ENCODE measurements at regions not wholly inside any gene's neighbourhood (a gene's known extent, or its start where the extent isn't known, plus 50 kb on each side); places are given as distances from the start of the nearest gene placed in this dataset.

- POLR2A ChIA-PET: no interaction called here
- H3K4me3 ChIP-seq (ENCODE audit: low read depth in 2 of 2, low read length in 1 of 2): no peak overlapping the region
- CTCF ChIA-PET: no interaction called here
- WGBS (ENCODE audit: low lambda C conversion rate): 38% methylated on average over 16 of the region's 41 CpGs
- DNase-seq: peak; percentile 22
- H3K27ac ChIP-seq (ENCODE audit: low read depth in 2 of 2, low read length in 1 of 2): no peak overlapping the region
- H3K79me2 ChIP-seq (ENCODE audit: insufficient read depth): no peaks in the 10 kb centered on the region
- TF ChIP-seq POLR2AphosphoS5 (IDR thresholded peaks at IDR 0.05; ENCODE audit: low read depth, low read length) (no peak), MXI1 (IDR thresholded peaks at IDR 0.05; ENCODE audit: low read depth, low read length) (no peak), FOXM1 (IDR thresholded peaks at IDR 0.05; ENCODE audit: low read depth) (no peak), ELF1 (IDR thresholded peaks at IDR 0.05) (no peak), RAD21 (IDR thresholded peaks at IDR 0.05; ENCODE audit: low read length) (no peak), TCF12 (IDR thresholded peaks at IDR 0.05) (no peak), TEAD4 (IDR thresholded peaks at IDR 0.05; ENCODE audit: borderline replicate concordance, insufficient read depth) (no peak), USF2 (IDR thresholded peaks at IDR 0.05; ENCODE audit: borderline replicate concordance, low read depth, low read length) (no peak), FOXJ3 (CRISPR knock-in tag; IDR thresholded peaks at IDR 0.05) (no peak), EP300 (IDR thresholded peaks at IDR 0.05; ENCODE audit: borderline replicate concordance in 1 of 2, low read depth in 1 of 2, low read length in 1 of 2) (no peak), REST (IDR thresholded peaks at IDR 0.05; ENCODE audit: low read depth, low read length) (no peak), PBX3 (IDR thresholded peaks at IDR 0.05) (no peak), EZH2phosphoT487 (IDR thresholded peaks at IDR 0.05; ENCODE audit: borderline replicate concordance, low read depth) (no peak)
- no peak overlapping the region for H3K9ac ChIP-seq
- no peaks in the 10 kb centered on the region; the same call in 1 of the 2 replicates for H3K27me3 ChIP-seq (ENCODE audit: insufficient read depth)
- no peaks in the 10 kb centered on the region for H4K20me1 ChIP-seq (ENCODE audit: insufficient read depth)
- H2AFZ ChIP-seq (ENCODE audit: low read depth): no peak overlapping the region
- no peak overlapping the region for H3K4me2 ChIP-seq
- no peaks in the 10 kb centered on the region for H3F3A ChIP-seq (replicated peaks; ENCODE audit: insufficient read depth)
- no peaks in the 10 kb centered on the region for H3K36me3 ChIP-seq (replicated peaks in 1 of 2; ENCODE audit: control insufficient read depth in 1 of 2, insufficient read depth in 2 of 2, low read length in 1 of 2)
- no peaks in the 10 kb centered on the region for H3K4me1 ChIP-seq (ENCODE audit: control insufficient read depth in 1 of 2, insufficient read depth in 2 of 2, low read depth in 1 of 2, low read length in 1 of 2)
- H3K9me3 ChIP-seq: no peaks in the 10 kb centered on the region
- no peaks in the 10 kb centered on the region for H3K9me2 ChIP-seq
These were observed 186.3 kb downstream of the ALG10 start for GRCh38 chr12:34208331-34209258.
